ENCODE measurements at regions not wholly inside any gene's neighbourhood (a gene's known extent, or its start where the extent isn't known, plus 50 kb on each side); places are given as distances from the start of the nearest gene placed in this dataset.

GRCh38 chr3:72257738-72258137 is 472.8 kb upstream of the PROK2 start:
- TF ChIP-seq TAF1 (IDR thresholded peaks at IDR 0.05; ENCODE audit: borderline replicate concordance, low read depth, low read length) (no peak), POLR2A (IDR thresholded peaks at IDR 0.05; ENCODE audit: low read depth, low read length) (no peak), POLR2AphosphoS5 (IDR thresholded peaks at IDR 0.05; ENCODE audit: low read depth, low read length) (no peak)
